Gastroesophageal sphincter (tissue), 4 donors: ENCODE measurements at regions not wholly inside any gene's neighbourhood (a gene's known extent, or its start where the extent isn't known, plus 50 kb on each side); places are given as distances from the start of the nearest gene placed in this dataset.

Source experiments
- ATAC-seq: fragments of 150-250 bp; one replicate; pipeline ENCODE4 v1.9.1; 2016; ENCODE audit warnings: mild to moderate bottlenecking, moderate library complexity
- H3K27ac ChIP-seq, 4 donors: fragments of 200-600 bp; sonication (generic) in 3 of 4; 1 replicate in 3 of 4; 2 replicates in 1 of 4; pipeline ENCODE4 v1.5.1; 2016 to 2019
- H3K27me3 ChIP-seq: fragments of 200-600 bp; sonication (generic); one replicate; pipeline ENCODE4 v1.5.1; 2019
- H3K36me3 ChIP-seq, 2 donors: fragments of 200-600 bp; sonication (generic); one replicate each; pipeline ENCODE4 v1.5.1; 2019; ENCODE audit warnings: control low read depth in 1 of 2
- H3K4me1 ChIP-seq, 3 donors: fragments of 200-600 bp; sonication (generic); 1 replicate in 2 of 3; 2 replicates in 1 of 3; pipeline ENCODE4 v1.5.1; 2016 to 2019; ENCODE audit warnings: control low read depth in 2 of 3
- H3K4me3 ChIP-seq, 2 donors: fragments of 200-600 bp; sonication (generic); one replicate each; pipeline ENCODE4 v1.5.1; 2019; ENCODE audit warnings: mild to moderate bottlenecking in 1 of 2, moderate library complexity in 1 of 2
- H3K9me3 ChIP-seq, 3 donors: fragments of 200-600 bp; sonication (generic); one replicate each; pipeline ENCODE4 v1.5.1; 2017 to 2019; ENCODE audit warnings: control low read depth in 2 of 3
- CTCF ChIP-seq, 4 experiments: fragments of 200-600 bp in 2 of 4; fragments of 450-650 bp in 2 of 4; sonication (generic) in 1 of 4; IDR thresholded peaks; one replicate each; pipeline ENCODE4 v1.5.1; 2017 to 2019; ENCODE audit warnings: antibody characterized with exemption in 4 of 4, mild to moderate bottlenecking in 2 of 4, moderate library complexity in 2 of 4
- EP300 ChIP-seq: sonication (generic); formaldehyde crosslinking; IDR thresholded peaks from one replicate; pipeline ENCODE4 v1.6.1; 2017; ENCODE audit warnings: antibody characterized with exemption, mild to moderate bottlenecking
- POLR2A ChIP-seq, 2 donors: fragments of 450-650 bp; IDR thresholded peaks; one replicate each; pipeline ENCODE4 v1.6.1; 2017; ENCODE audit warnings: antibody characterized with exemption in 2 of 2, mild to moderate bottlenecking in 2 of 2, moderate library complexity in 1 of 2
- POLR2AphosphoS5 ChIP-seq: sonication (generic); formaldehyde crosslinking; IDR thresholded peaks from one replicate; pipeline ENCODE4 v1.6.1; 2017; ENCODE audit warnings: antibody characterized with exemption
- WGBS, 2 donors: methylation state at CpG; one replicate each; pipeline ENCODE4 v1.1.5; 2018; ENCODE audit warnings: low coverage in 1 of 2; 5-methylcytosine and 5-hydroxymethylcytosine counted together

DNA sequence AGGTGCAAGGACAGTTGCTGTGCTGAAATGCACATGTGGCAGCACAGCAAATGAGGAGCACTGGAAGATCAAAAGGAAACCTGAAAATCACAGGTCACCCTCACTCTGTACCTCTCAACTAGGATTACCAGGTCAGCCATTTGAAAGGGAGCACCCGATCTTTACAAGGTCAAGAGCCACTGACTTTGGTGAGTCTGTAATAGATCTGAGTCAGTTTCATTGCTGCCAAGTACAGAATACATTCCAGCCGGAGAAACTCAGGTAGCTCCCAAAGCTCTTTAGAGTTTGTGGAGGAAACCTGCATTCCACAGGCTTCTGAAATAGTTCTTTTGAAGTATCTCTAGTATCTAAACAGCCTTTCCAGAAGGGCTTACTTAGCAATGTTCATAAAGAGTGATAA, 217.5 kb downstream of the SNX13 start:
- Histone ChIP-seq H3K36me3 (no peaks in the 10 kb centered on the region), H3K27me3 (no peaks in the 10 kb centered on the region), H3K9me3 (no peaks in the 10 kb centered on the region), H3K4me3 (no peak overlapping the region), H3K27ac (no peak overlapping the region), H3K4me1 (peaks cover 0 to 6% (median 0%) of the 10 kb centered on the region in 3 donors)
- WGBS, 2 donors = 40 to 56% methylated on average over 1 to 2 of the region's 2 CpGs
- no peak for ATAC-seq
- TF ChIP-seq CTCF (IDR thresholded peaks at IDR 0.05) = no peak
- TF ChIP-seq POLR2A (IDR thresholded peaks at IDR 0.05) = no peak
- TF ChIP-seq POLR2AphosphoS5 = no peak
- TF ChIP-seq EP300 = no peak

DNA sequence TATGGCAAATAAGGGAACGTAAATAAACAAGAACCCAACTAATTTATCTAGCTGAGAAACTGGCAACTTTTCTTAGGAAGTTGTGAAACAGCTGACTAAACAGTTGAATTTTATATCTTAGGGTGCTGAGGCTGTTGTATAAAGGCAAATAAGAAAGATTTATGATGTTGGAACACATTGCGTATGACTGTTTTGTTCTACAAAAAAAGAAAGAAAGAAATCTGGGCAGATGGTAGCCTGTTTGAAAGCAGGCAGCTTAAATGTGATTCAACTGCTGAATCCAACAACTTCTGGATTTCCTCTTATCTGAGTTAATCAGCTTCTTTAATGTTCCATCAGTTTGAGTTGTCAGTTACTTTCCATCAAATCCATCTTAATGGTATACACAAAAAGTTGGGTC, 214.5 kb downstream of the SNX13 start:
- 34 to 43% methylated on average over 1 to 2 of the region's 2 CpGs for WGBS, 2 donors
- no peaks in the 10 kb centered on the region for H3K9me3 ChIP-seq
- H3K27ac ChIP-seq = no peak overlapping the region
- no peaks in the 10 kb centered on the region for H3K27me3 ChIP-seq
- peaks cover 0 to 6% (median 0%) of the 10 kb centered on the region in 3 donors for H3K4me1 ChIP-seq
- no peak for ATAC-seq
- no peaks in the 10 kb centered on the region for H3K36me3 ChIP-seq
- no peak for TF ChIP-seq CTCF (IDR thresholded peaks at IDR 0.05)
- TF ChIP-seq POLR2AphosphoS5 = peak; percentile 39
- TF ChIP-seq EP300 = no peak
- no peak overlapping the region for H3K4me3 ChIP-seq

DNA sequence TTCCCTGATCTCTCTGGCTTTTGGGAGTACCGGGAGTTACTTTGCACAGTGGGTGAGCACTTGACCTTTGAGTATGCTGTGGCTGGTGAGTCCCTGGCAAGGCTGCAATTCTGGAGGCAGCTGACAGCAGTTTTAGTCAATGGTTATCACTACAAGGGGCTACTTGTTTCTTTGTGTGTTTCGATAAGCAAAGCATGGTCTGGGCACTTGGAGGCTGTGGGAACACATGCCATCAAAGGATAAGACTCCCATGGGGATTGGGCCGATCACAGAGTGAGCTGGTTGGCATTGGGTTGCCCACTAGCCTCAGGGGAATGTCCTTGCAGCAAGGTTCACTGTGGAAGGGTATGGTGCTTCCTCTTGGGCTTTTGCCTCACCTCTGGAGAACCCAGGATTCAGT, 208.2 kb downstream of the SNX13 start:
- no peak for TF ChIP-seq EP300
- TF ChIP-seq POLR2AphosphoS5 = no peak
- TF ChIP-seq CTCF (IDR thresholded peaks at IDR 0.05) = no peak
- TF ChIP-seq POLR2A (IDR thresholded peaks at IDR 0.05) = no peak
- H3K36me3 ChIP-seq = no peaks in the 10 kb centered on the region
- H3K4me1 ChIP-seq = no peaks in the 10 kb centered on the region
- H3K4me3 ChIP-seq = no peak overlapping the region
- H3K27ac ChIP-seq = no peak overlapping the region
- 80% methylated on average over 1 of the region's 3 CpGs; no CpG with 5 or more reads in 1 of the 2 donors for WGBS, 2 donors
- no peaks in the 10 kb centered on the region for H3K27me3 ChIP-seq
- H3K9me3 ChIP-seq = peaks cover 0 to 10% (median 0%) of the 10 kb centered on the region in 3 donors
- no peak for ATAC-seq
